Esophagus muscularis mucosa (tissue), 3 donors: ENCODE measurements at regions not wholly inside any gene's neighbourhood (a gene's known extent, or its start where the extent isn't known, plus 50 kb on each side); places are given as distances from the start of the nearest gene placed in this dataset.

ENCODE experiments used
- CTCF ChIP-seq, 3 experiments: fragments of 200-600 bp in 2 of 3; fragments of 450-650 bp in 1 of 3; sonication (generic) in 2 of 3; IDR thresholded peaks; one replicate each; pipeline ENCODE4 v1.5.1; 2017 to 2019; ENCODE audit warnings: antibody characterized with exemption in 3 of 3, mild to moderate bottlenecking in 2 of 3, moderate library complexity in 1 of 3
- POLR2A ChIP-seq: fragments of 450-650 bp; IDR thresholded peaks from one replicate; pipeline ENCODE4 v1.6.1; 2017; ENCODE audit warnings: antibody characterized with exemption, moderate library complexity, mild to moderate bottlenecking, low read depth
- POLR2AphosphoS5 ChIP-seq, 2 donors: sonication (generic); formaldehyde crosslinking; IDR thresholded peaks; one replicate each; pipeline ENCODE4 v1.6.1; 2017; ENCODE audit warnings: antibody characterized with exemption in 2 of 2

DNA sequence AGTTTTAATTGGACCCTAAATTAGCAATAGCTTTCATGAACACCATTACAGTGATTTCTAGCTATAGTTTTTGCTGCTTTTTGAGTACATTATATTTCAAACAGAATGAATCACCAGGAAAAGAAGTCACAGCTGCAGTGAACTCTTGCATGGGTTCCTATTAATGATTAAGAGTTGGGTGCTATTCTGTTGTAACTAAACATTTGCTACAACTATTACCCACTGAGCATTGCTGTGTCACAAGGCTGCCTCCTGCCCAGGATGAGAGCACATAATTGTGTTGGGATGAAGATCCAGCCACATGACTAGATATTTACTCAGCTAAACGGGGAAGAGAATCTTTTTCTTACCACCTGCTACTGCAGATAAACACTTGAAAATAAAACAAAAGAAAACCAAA lies 152.7 kb downstream of the GXYLT1 start:
- TF ChIP-seq POLR2A (no peak), CTCF (IDR thresholded peaks at IDR 0.05) (no peak), POLR2AphosphoS5 (IDR thresholded peaks at IDR 0.05) (no peak)
